ENCODE measurements at regions not wholly inside any gene's neighbourhood (a gene's known extent, or its start where the extent isn't known, plus 50 kb on each side); places are given as distances from the start of the nearest gene placed in this dataset.

DNA sequence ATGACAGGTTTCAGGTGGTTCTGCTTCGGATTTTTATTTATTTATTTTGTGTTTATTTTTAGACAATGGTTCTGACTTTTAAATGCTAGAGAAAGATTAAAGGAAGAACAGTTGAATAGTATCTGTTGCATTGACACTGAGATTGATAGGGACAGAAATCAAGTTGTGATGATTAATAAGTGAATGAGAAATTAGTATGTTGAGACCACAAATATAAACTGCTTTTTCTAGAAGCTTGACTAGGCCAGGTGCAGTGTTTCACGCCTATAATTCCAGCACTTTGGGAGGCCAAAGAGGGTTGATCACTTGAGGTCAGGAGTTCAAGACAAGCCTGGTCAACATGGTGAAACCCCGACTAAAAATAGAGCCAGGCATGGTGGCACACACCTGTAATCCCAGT lies 65.1 kb upstream of the TNRC6B start:
- TF ChIP-seq, protein P1, sequence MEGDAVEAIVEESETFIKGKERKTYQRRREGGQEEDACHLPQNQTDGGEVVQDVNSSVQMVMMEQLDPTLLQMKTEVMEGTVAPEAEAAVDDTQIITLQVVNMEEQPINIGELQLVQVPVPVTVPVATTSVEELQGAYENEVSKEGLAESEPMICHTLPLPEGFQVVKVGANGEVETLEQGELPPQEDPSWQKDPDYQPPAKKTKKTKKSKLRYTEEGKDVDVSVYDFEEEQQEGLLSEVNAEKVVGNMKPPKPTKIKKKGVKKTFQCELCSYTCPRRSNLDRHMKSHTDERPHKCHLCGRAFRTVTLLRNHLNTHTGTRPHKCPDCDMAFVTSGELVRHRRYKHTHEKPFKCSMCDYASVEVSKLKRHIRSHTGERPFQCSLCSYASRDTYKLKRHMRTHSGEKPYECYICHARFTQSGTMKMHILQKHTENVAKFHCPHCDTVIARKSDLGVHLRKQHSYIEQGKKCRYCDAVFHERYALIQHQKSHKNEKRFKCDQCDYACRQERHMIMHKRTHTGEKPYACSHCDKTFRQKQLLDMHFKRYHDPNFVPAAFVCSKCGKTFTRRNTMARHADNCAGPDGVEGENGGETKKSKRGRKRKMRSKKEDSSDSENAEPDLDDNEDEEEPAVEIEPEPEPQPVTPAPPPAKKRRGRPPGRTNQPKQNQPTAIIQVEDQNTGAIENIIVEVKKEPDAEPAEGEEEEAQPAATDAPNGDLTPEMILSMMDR (conservative IDR thresholded peaks at IDR 0.05; ENCODE audit: low read depth, low read length): no peak
- no peak for TF ChIP-seq EZH2 (IDR thresholded peaks at IDR 0.05; ENCODE audit: borderline replicate concordance, low read depth, low read length, poor library complexity, severe bottlenecking)
